Muscle of back (tissue), 3 donors: ENCODE measurements at regions not wholly inside any gene's neighbourhood (a gene's known extent, or its start where the extent isn't known, plus 50 kb on each side); places are given as distances from the start of the nearest gene placed in this dataset.
"Not testable (repeated sequence)": the region's sequence is repeated elsewhere in the genome, so short reads cannot be mapped to it uniquely, and the experiment has no call there.

Source experiments
- DNase-seq, 3 donors: peaks; one replicate each; pipeline versions ENCODE4 v3.0.0 to v3.0.0-alpha.2; 2013

- DNase-seq: no peak
Observed at GRCh38 chr1:195686764-195687163, 921.5 kb downstream of the KCNT2 start.

DNA sequence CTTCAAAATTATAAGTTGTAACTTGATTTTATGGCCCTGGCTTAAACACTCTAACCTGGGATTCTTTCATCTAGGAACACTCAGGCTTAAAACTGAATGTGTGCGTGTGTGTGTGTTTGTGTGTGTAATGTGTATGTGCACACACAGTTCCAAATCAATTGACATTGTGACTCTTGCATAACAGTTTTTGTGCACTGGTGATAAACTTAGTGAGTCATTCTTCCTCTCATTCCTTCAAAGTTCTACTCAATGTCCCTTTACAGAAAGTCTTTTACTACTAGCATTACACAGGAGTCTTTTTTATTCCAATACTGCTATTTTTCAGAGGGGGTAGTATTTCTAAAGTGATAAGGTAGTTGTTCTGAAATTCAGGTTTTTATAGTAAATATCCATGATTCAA is 943.6 kb downstream of the KCNT2 start:
- no peak for DNase-seq

DNA sequence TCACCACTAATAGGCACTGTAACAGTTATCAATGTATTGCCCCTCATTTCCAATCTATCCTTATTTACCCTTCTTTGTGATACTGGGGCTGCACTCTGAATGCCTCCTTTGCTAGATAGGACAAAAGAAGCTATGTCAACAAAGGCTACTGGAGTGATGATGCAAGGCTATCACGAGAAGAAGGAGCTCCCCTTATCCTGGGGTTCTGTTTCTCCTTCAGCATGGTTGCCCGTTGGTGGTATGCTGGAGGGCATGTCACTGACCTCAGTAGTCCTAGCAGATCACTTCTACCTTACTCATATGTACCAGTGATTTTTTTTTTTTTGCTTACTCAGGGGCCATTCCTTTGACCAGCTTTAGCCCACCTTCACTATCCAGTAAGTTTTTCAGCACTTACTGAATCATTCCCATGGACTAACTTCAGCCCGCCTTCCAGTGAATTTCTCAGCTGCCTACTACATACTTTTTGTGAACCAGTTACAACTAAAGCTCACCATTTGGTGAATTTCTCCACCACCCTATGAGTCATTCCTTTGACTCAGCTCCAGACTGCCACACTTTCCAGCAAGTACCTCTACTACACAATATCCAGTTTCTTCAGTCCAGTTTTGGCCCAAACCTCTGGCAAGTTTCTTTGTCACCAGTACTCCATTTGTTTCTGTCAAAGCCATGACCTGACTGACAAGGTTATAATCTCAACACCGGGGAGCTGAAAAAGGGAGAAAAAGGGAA is 944.5 kb downstream of the KCNT2 start:
- DNase-seq: peak in 1 of 3 donors; percentile 34

GRCh38 chr1:195656780-195657179 is 951.5 kb downstream of the KCNT2 start:
- DNase-seq: no peak

DNA sequence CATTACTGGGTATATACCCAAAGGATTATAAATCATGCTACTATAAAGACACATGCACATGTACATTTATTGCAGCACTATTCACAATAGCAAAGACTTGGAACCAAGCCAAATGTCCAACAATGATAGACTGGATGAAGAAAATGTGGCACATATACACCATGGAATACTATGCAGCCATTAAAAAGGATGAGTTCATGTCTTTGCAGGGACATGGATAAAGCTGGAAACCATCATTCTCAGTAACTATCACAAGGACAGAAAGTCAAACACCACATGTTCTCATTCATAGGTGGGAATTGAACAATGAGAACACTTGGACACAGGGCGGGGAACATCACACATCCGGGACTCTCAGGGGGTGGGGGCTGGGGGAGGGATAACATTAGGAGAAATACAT is 959.4 kb downstream of the KCNT2 start:
- not testable (repeated sequence) for DNase-seq

DNA sequence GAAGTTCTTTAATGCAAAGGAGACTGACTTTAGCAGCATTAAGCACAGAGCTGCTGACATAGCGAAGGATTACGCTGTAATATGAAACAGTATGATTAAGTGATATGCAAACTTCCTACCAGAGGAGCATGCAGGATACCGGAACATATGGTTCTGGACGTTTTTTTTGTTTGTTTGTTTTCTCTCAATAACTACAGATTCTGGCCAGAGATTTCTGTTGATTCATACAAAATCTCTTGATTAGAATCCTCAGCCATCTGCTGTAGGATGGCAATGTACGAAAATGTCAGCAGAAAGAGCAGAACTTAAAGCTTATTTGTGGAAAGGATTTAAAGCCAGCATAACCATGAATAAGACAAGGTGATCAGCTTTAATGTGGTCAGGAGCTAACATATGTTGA is 970.7 kb downstream of the KCNT2 start:
- DNase-seq: peak in 2 of 3 donors; percentile 2 to 4

DNA sequence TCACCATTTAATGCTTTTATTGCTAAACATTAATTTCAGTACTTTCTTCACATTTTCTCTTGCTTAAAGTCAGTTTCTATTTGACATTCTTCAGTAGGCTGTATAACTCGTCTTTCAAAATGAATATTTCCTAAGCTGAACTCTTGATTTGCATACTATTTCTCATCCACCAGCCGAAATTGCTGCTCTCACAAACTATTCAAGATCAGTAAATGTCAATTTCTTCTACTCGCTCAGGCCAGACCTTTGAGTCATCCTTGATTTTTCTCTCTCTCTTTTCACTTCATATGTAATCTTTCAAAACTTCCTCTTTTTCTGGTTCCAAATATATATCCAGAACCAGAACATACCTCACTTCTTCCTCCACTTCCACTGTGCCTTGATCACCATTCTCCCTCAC is 990.0 kb downstream of the KCNT2 start:
- DNase-seq: no peak

- no peak for DNase-seq
Observed at GRCh38 chr1:195617106-195617505, 991.1 kb downstream of the KCNT2 start.

GRCh38 chr1:195608883-195609282 is 999.4 kb downstream of the KCNT2 start:
- no peak for DNase-seq

DNA sequence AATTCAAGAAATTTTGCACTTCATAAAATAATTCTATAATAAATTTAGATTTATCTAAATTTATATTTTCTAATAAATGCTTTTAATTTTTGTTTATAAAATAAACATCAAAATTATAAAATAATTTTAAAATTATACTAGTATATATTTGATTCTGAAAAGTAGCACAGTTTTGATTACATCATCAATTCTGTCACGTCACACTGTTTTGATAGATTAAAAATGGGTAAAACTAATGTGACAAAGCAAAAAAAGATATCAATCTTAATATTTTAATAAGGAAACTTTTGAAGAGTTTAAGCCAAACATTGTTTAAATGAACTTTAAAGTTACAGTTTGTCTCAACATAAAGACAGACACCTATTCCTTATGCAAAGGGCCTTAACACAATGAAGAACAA is 1001.8 kb downstream of the KCNT2 start:
- no peak for DNase-seq

GRCh38 chr1:195604287-195604686 is 1004.0 kb downstream of the KCNT2 start:
- DNase-seq: peak in 1 of 3 donors; percentile 80

DNA sequence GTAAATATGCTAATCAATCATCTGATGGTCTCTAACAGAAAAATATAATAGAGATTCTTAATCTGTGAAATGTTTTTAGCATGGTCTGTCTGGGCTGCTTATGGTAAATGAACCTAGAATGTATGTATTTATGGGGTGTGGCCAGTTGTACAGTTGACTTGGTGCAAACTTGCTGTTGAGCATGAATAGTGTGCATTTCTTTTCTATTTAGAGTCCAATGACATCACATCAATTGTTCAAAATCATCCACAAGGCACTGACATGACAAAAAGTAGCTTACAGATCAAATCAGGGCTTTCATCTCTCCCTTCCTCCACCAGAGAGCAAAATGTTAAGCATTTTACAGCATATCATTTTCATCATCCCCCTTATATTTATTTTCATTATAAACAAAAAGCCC is 1010.3 kb downstream of the KCNT2 start:
- DNase-seq: no peak

GRCh38 chr1:195594773-195595172 is 1013.5 kb downstream of the KCNT2 start:
- no peak for DNase-seq

GRCh38 chr1:195594322-195594721 is 1013.9 kb downstream of the KCNT2 start:
- no peak for DNase-seq

DNA sequence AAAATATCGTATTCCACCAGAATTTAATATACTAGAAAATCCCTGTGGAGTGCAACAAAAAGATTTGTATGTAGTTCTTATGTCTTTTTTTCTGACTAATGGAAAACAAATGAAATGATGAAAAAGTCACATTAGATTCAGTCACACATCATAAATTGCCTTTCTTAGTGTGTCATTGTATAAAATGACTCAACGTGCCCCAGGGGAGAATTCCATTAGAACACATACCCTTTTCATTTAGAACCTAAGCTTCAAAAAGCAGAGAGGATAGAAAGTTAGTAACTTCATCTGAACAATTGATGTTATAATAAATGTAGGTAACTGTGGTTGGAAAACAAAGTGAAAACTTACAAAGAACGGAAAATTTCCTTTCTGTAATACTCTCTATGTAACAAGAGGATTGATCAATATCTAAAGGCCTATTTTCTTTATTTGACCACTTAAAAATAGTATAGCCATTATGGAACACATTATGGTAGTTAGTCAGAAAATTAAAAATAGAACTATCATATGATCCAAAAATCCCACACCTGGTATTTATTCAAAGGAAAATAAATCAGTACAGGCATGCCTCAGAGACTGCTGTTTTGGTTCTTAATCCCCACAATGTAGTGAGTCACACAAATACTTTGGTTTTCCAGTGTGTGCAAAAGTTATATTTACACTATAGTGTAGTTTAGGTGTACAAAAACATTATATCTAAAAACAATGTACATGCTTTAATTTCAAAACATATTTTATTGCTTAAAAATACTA is 1016.1 kb downstream of the KCNT2 start:
- peak; percentile 10 to 91 (median 36) for DNase-seq

- DNase-seq: peak in 1 of 3 donors; percentile 22
Observed at GRCh38 chr1:195590649-195591048, 1017.6 kb downstream of the KCNT2 start.

GRCh38 chr1:195584870-195585624 is 1023.2 kb downstream of the KCNT2 start:
- DNase-seq: no peak

DNA sequence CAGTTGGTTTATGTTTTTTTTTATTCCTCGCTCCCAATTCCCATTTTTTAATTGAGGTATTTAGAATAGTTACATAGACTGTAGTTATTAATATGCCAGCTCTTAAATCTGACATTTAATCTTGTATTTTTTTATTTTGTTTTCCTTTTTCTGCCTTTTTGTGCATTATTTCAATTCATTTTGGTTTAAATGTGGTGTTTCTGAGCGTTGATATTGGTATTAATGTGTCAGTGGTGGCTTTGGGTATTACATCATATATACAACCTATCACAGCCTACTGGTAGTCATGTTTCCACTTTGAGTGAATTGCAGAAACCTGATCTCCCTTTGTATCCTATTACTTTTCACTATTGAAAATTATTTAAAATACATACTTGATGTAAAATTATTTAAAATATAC is 1027.3 kb downstream of the KCNT2 start:
- DNase-seq: no peak

GRCh38 chr1:195577748-195578147 is 1030.5 kb downstream of the KCNT2 start:
- no peak for DNase-seq

GRCh38 chr1:195576641-195577040 is 1031.6 kb downstream of the KCNT2 start:
- DNase-seq: no peak

DNA sequence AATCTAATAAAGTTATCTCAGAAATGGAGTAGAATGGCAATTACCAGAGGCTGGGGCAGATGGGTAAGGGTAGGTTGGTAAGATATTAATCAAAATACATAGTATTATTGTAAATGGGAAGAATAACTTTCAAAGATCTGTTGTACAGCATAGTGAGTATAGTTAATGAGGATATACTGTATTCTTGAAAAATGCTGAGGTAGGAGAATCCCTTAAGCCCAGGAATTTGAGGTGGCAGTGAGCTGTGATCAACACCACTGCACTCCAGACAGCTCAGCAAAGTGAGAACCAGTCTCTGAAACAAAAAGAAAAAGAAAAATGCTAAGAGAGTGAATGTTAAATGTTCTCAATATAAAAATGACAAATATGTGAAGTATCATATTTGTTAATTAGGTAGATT is 1033.7 kb downstream of the KCNT2 start:
- DNase-seq: no peak

DNA sequence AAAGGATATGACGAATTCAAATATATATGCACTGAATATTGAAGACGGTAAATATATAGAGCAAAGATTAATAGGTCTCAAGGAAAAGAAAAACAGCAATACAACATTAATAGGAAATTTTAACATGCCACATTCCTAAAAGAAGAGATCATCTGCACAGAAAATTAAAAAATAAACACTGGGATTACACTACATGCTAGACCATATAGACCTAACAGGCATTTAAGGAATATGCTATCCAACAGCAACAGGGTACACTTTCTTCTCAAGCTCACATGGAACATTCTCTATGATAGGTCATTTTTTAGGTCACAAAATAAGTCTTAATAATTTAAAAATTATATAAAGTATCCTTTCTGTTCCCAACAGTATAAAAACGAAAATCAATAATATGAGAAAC is 1038.3 kb downstream of the KCNT2 start:
- DNase-seq: no peak

DNA sequence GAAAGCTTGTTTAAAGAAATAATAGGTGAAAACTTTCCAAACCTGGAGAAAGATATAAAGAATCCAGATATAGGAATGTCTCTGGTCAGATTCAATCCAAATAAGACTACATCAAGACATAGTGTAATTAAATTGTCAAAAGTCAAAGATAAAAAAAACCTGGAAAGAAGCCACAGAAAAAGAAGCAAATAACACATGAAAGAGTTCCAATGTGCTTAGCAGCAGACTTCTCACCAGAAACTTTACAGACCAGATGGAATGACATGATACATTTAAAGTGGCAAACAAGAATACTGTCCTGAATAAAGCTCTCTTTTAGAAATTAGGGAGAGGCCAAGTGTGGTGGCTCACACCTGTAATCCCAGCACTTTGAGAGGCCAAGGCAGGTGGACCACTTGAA is 1039.9 kb downstream of the KCNT2 start:
- no peak for DNase-seq
